Memory B cell (primary cell): ENCODE measurements at regions not wholly inside any gene's neighbourhood (a gene's known extent, or its start where the extent isn't known, plus 50 kb on each side); places are given as distances from the start of the nearest gene placed in this dataset.

Experiments
- ATAC-seq: fragments of 150-1000 bp; cut with Tn5 transposase; 2 replicates; pipeline ENCODE4 v1.10.0; 2021; ENCODE audit warnings: low read depth, mild to moderate bottlenecking, moderate library complexity
- DNase-seq, 2 donors: peaks; one replicate each; pipeline ENCODE4 v3.0.0; 2022; ENCODE audit warnings: low spot score in 2 of 2
- H3K27ac Mint-ChIP-seq: one replicate; pipeline ENCODE4 v1.8.0; 2022; ENCODE audit warnings: mild to moderate bottlenecking, moderate library complexity, mixed read lengths
- H3K27me3 Mint-ChIP-seq: one replicate; pipeline ENCODE4 v1.8.0; 2022; ENCODE audit warnings: mixed read lengths
- H3K36me3 Mint-ChIP-seq: one replicate; pipeline ENCODE4 v1.8.0; 2022; ENCODE audit warnings: mild to moderate bottlenecking, mixed read lengths
- H3K4me1 Mint-ChIP-seq: one replicate; pipeline ENCODE4 v1.8.0; 2022; ENCODE audit warnings: mixed read lengths
- H3K4me3 Mint-ChIP-seq: one replicate; pipeline ENCODE4 v1.8.0; 2022; ENCODE audit warnings: mild to moderate bottlenecking, moderate library complexity, mixed read lengths
- H3K9me3 Mint-ChIP-seq: one replicate; pipeline ENCODE4 v1.8.0; 2022; ENCODE audit warnings: mixed read lengths

GRCh38 chr5:155193029-155193428 is 179.5 kb downstream of the KIF4B start:
- Mint-ChIP-seq H3K4me3 (no peak overlapping the region), H3K9me3 (peaks cover 4% of the 10 kb centered on the region), H3K27me3 (peaks cover 10% of the 10 kb centered on the region), H3K4me1 (no peaks in the 10 kb centered on the region), H3K27ac (no peak overlapping the region), H3K36me3 (no peaks in the 10 kb centered on the region)
- no peak for DNase-seq
- ATAC-seq: no peak

- Mint-ChIP-seq H3K4me1 (no peaks in the 10 kb centered on the region), H3K27ac (no peak overlapping the region), H3K9me3 (peaks cover 1% of the 10 kb centered on the region), H3K36me3 (no peaks in the 10 kb centered on the region), H3K4me3 (no peak overlapping the region), H3K27me3 (peaks cover 10% of the 10 kb centered on the region)
- ATAC-seq: no peak
- DNase-seq: no peak
Measured at GRCh38 chr5:155193483-155194107, 180.0 kb downstream of the KIF4B start.

DNA sequence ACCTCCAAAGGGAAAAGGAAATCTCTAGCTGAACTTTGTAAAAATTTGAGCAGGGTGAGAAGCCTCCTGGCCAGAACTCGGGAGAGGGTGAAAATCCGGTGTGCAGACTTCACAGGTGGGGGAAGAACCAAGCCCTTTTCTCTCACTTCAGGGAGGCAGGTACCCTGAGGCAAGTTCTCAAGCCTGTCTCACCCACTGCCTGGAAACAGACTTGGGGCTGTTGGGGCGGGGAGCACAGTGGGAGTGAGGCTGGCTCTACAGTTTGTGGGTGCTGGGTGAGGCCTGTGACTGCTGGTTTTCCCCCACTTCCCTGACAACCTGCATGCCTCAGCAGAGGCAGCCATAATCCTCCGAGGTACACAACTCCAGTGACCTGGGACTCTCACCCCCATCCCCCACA is 187.1 kb downstream of the KIF4B start:
- Mint-ChIP-seq H3K4me3 (no peak overlapping the region), H3K4me1 (no peaks in the 10 kb centered on the region), H3K27me3 (peaks cover 2% of the 10 kb centered on the region), H3K9me3 (no peaks in the 10 kb centered on the region), H3K27ac (no peak overlapping the region), H3K36me3 (no peaks in the 10 kb centered on the region)
- no peak for DNase-seq
- no peak for ATAC-seq

DNA sequence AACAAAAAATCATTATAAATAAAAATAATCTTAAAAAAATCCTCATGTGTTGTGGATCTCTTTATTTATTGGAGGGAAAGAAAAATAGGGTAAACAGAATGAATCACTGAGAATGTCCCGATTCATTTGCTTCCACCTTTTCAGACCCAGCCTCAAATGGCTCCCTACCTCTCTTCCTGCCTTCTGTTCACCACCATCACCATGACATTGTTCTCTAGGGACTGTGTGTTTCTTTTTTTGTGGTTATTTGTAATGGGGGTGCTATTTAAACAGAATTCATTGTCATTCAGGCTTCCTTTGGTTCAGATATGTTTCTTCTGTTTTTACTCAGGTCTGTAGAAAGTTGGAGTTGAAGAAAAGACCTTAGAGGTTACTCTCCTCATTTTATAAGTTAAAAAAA is 198.2 kb downstream of the KIF4B start:
- peaks cover 3% of the 10 kb centered on the region for H3K9me3 Mint-ChIP-seq
- ATAC-seq (no peak), DNase-seq (no peak)
- H3K4me3 Mint-ChIP-seq: no peak overlapping the region
- no peaks in the 10 kb centered on the region for H3K4me1 Mint-ChIP-seq
- H3K36me3 Mint-ChIP-seq: no peaks in the 10 kb centered on the region
- H3K27ac Mint-ChIP-seq: no peak overlapping the region
- no peaks in the 10 kb centered on the region for H3K27me3 Mint-ChIP-seq

GRCh38 chr5:155222393-155222792 is 208.8 kb downstream of the KIF4B start:
- Mint-ChIP-seq H3K27ac (no peak overlapping the region), H3K9me3 (peaks cover 2% of the 10 kb centered on the region), H3K4me1 (no peaks in the 10 kb centered on the region), H3K27me3 (peaks cover 2% of the 10 kb centered on the region), H3K36me3 (no peaks in the 10 kb centered on the region), H3K4me3 (no peak overlapping the region)
- no peak for ATAC-seq
- no peak for DNase-seq

GRCh38 chr5:155229135-155229534 is 215.6 kb downstream of the KIF4B start:
- DNase-seq: no peak
- H3K27me3 Mint-ChIP-seq: peaks cover 1% of the 10 kb centered on the region
- no peaks in the 10 kb centered on the region for H3K4me1 Mint-ChIP-seq
- ATAC-seq: no peak
- no peak overlapping the region for H3K4me3 Mint-ChIP-seq
- no peaks in the 10 kb centered on the region for H3K36me3 Mint-ChIP-seq
- no peak overlapping the region for H3K27ac Mint-ChIP-seq
- H3K9me3 Mint-ChIP-seq: peaks cover 5% of the 10 kb centered on the region

DNA sequence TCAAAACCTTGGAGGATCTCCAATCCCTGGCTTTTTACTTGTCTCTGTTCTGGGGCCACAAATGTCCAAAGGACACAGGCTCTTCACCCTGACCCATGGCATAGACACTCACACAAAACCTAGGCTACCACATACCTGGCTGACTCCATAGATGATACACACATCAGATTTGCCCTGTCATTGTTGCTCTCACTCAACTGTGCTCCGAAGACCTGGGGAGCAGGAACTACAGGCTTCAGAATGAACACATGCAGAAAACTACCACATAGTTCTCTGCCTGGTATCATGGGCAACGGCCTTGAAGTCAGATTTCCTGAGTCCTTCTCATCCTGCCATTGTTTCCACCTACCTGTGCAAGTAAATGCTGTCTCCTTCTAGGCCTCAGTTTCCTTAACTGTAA is 226.2 kb downstream of the KIF4B start:
- Mint-ChIP-seq H3K4me1 (no peaks in the 10 kb centered on the region), H3K27me3 (no peaks in the 10 kb centered on the region), H3K9me3 (peaks cover 15% of the 10 kb centered on the region), H3K4me3 (no peak overlapping the region), H3K36me3 (no peaks in the 10 kb centered on the region), H3K27ac (no peak overlapping the region)
- no peak for ATAC-seq
- no peak for DNase-seq

GRCh38 chr5:155250596-155250995 is 237.0 kb downstream of the KIF4B start:
- no peaks in the 10 kb centered on the region for H3K9me3 Mint-ChIP-seq
- no peak for DNase-seq
- H3K4me3 Mint-ChIP-seq: no peak overlapping the region
- no peak overlapping the region for H3K27ac Mint-ChIP-seq
- peaks cover 7% of the 10 kb centered on the region for H3K27me3 Mint-ChIP-seq
- H3K36me3 Mint-ChIP-seq: no peaks in the 10 kb centered on the region
- H3K4me1 Mint-ChIP-seq: no peaks in the 10 kb centered on the region
- no peak for ATAC-seq

DNA sequence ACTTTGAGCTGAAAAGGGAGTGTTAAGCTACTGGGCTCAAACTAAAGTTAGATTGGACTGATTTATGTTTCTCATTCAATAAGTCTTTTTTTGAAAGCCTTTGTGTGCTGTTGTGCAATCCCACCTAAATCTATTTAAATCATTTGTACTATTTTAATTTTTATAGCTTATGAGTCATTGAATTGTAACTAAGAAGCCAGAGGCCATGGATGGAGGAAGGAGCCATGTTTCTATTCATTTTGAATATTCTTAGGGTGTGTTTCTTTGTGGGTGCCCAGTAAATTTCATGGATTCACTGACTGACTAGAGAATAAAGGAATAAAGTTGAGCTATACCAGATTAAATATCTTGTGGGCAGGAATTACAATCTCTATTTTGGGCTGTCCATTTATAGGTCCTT is 238.5 kb downstream of the KIF4B start:
- Mint-ChIP-seq H3K9me3 (peaks cover 1% of the 10 kb centered on the region), H3K4me3 (no peak overlapping the region)
- no peak for DNase-seq

DNA sequence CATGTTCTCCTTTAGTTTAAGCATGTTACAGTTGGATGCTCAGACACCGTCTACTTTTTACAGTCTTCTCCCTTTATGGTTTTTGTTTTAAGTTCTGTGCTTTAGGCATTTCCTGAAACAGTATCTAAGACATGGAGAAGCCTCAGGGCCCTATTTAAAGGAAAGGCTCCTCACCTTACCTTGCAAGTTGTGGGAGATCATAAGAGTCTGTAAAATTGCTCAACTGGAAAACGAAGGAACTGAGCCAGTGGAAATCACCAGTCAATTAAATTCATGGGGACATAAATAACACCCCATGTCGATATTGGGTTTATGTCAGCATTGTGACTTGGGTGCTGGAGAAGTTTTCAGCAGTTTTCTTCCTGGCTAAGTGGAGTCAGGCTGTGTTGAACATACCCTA is 239.2 kb downstream of the KIF4B start:
- Mint-ChIP-seq H3K27ac (no peak overlapping the region), H3K9me3 (peaks cover 1% of the 10 kb centered on the region), H3K36me3 (no peaks in the 10 kb centered on the region), H3K27me3 (peaks cover 7% of the 10 kb centered on the region), H3K4me3 (no peak overlapping the region), H3K4me1 (no peaks in the 10 kb centered on the region)
- no peak for DNase-seq
- no peak for ATAC-seq

More for the DNA sequence above, 238.5 kb downstream of the KIF4B start:
- Mint-ChIP-seq H3K4me1 (no peaks in the 10 kb centered on the region), H3K27me3 (peaks cover 7% of the 10 kb centered on the region), H3K27ac (no peak overlapping the region), H3K36me3 (no peaks in the 10 kb centered on the region)
- ATAC-seq: no peak

GRCh38 chr5:155254399-155254798 is 240.8 kb downstream of the KIF4B start:
- DNase-seq: no peak
- Mint-ChIP-seq H3K9me3 (peaks cover 1% of the 10 kb centered on the region), H3K4me3 (no peak overlapping the region), H3K4me1 (no peaks in the 10 kb centered on the region), H3K27me3 (peaks cover 6% of the 10 kb centered on the region), H3K27ac (no peak overlapping the region), H3K36me3 (no peaks in the 10 kb centered on the region)
- no peak for ATAC-seq

DNA sequence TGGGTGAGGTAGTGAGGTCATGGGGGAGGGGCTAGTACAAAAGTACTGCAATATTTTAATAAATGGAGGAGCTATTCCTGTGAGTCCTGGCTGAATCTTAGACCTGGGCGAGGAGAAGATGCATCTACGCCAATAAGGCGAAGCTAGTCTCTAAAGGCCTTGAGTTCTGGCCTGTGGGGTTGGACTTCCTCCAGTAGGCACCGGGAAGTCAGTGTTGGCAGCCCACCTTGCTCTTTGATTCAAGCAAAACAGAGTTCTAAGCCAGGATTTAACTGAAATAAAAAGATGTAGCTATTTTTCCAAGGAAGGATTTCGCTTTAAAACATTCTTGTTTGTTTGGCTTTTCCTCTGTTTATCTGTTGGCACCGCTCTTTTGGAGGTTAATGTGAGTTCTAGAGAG is 244.6 kb downstream of the KIF4B start:
- no peak overlapping the region for H3K4me3 Mint-ChIP-seq
- no peaks in the 10 kb centered on the region for H3K4me1 Mint-ChIP-seq
- no peak for ATAC-seq
- H3K27me3 Mint-ChIP-seq: peaks cover 4% of the 10 kb centered on the region
- H3K36me3 Mint-ChIP-seq: no peaks in the 10 kb centered on the region
- H3K27ac Mint-ChIP-seq: no peak overlapping the region
- H3K9me3 Mint-ChIP-seq: peaks cover 1% of the 10 kb centered on the region
- no peak for DNase-seq

- no peak for DNase-seq
Measured at GRCh38 chr5:155259648-155260047, 246.1 kb downstream of the KIF4B start.

GRCh38 chr5:155260798-155261197 is 247.2 kb downstream of the KIF4B start:
- Mint-ChIP-seq H3K4me3 (no peak overlapping the region), H3K36me3 (no peaks in the 10 kb centered on the region), H3K9me3 (peaks cover 1% of the 10 kb centered on the region), H3K4me1 (no peaks in the 10 kb centered on the region), H3K27me3 (peaks cover 2% of the 10 kb centered on the region), H3K27ac (no peak overlapping the region)
- DNase-seq (no peak), ATAC-seq (no peak)

More at GRCh38 chr5:155259648-155260047, 246.1 kb downstream of the KIF4B start:
- peaks cover 2% of the 10 kb centered on the region for H3K27me3 Mint-ChIP-seq
- H3K4me1 Mint-ChIP-seq: no peaks in the 10 kb centered on the region
- no peak overlapping the region for H3K27ac Mint-ChIP-seq
- peaks cover 1% of the 10 kb centered on the region for H3K9me3 Mint-ChIP-seq
- H3K4me3 Mint-ChIP-seq: no peak overlapping the region
- no peaks in the 10 kb centered on the region for H3K36me3 Mint-ChIP-seq
- ATAC-seq: no peak

DNA sequence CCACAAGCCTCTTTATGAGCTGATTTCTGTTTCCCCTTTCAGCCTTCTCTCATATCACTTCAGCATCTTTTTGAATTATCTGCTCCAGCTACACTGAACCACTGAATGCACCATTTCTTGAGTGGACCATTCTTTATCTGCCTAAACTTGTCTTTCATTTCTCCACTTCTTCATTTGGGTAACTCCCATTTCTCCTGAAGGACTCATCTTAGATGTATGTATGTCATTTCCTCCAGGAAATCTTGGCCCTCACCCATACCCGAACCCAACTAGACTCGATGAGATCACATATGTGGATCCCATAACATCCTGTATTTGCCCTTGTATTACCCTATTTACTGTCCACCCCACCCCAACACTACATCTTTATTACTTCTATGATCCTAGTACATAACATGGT is 249.8 kb downstream of the KIF4B start:
- Mint-ChIP-seq H3K4me3 (no peak overlapping the region), H3K4me1 (no peaks in the 10 kb centered on the region), H3K27me3 (no peaks in the 10 kb centered on the region), H3K9me3 (no peaks in the 10 kb centered on the region), H3K36me3 (no peaks in the 10 kb centered on the region), H3K27ac (no peak overlapping the region)
- DNase-seq (no peak), ATAC-seq (no peak)
